Activated T-helper 1 cell treated with Interleukin-2 at 50 U/mL for 16 hours (primary cell): ENCODE measurements at regions not wholly inside any gene's neighbourhood (a gene's known extent, or its start where the extent isn't known, plus 50 kb on each side); places are given as distances from the start of the nearest gene placed in this dataset.
"Not testable (repeated sequence)": the region's sequence is repeated elsewhere in the genome, so short reads cannot be mapped to it uniquely, and the experiment has no call there.

Experiments
- DNase-seq: peaks from one replicate; pipeline ENCODE4 v3.0.0-alpha.2; 2020; ENCODE audit warnings: low read depth

DNA sequence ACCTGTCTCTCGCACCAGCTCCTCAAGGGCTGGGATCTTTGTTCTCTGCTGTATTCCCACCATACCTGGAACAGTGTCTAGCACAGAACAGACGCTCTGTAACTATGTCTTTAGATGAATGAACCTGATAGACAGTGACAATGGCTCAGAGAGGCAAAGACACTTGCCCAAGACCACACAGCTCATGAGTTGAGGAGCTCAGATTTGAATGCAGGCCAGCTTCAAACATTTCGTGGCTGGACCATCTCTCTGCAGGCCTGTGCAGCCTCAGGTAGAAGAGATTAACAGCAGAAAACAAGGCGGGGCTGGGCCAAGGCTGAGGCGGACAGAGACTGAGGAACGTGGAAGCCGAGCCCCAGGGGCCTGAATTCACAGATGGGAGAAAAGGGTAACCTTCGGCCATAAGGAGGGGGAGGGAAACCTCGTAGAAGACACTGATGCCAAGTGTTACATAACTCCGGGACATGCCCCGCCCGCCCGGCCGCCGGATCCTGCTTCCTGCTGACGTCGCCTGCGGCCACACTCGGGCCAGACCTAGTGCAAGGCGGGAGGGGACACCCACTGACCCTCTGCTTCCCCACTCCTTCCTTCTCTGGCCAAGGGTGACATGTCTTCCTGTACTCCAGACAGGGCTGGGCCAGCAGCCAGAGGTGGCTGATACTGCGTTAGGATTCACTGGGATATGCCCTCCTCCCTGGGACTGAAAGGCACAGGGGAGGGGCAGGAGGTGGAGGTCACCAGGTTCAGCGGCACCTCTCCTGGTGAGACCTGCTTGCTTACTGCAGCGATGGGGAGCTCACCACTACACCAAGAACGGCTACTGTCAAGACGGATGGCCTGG lies 86.8 kb downstream of the RFLNA start:
- DNase-seq = no peak

GRCh38 chr12:124380796-124381455 lies 86.0 kb downstream of the RFLNA start:
- no peak for DNase-seq

DNA sequence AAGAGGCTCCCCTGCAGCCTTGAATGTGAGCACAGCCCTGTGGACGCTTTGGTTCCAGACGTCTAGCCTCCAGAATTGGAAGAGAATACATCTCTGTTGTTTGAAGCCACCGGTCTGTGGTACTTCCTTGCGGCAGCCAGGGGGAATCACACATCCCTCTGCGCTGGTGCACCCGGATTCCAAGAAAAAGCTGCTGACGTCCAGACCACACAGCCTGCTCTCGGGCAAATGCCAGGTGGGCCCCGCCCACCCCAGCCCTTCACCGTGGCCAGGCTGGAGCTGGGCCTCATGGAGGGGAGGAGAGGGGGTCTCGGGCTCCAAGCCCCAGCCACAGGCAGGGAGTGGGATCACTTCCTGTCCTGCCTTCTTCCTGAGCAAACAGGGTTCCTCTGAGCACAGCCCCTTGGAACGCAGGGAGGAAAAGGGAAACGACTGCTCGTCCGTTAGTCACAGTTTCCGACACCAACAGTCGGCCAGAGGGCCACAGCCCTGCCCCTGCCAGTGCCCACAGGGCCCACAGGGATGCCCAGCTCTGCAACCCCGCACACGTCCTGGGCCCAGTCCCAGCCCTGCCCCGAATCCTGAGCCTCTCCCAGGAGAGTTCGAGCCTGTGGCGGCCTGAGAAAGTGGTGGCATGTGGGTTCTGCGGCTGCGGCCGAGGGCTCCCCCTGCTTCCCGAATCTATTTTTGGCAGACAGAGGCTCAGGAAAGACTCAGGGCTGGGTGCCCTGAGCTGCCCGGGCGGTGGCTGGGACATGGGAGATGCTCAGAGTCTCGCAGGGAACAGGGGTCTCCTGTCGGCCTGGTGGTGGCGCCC lies 85.3 kb downstream of the RFLNA start:
- no peak for DNase-seq

DNA sequence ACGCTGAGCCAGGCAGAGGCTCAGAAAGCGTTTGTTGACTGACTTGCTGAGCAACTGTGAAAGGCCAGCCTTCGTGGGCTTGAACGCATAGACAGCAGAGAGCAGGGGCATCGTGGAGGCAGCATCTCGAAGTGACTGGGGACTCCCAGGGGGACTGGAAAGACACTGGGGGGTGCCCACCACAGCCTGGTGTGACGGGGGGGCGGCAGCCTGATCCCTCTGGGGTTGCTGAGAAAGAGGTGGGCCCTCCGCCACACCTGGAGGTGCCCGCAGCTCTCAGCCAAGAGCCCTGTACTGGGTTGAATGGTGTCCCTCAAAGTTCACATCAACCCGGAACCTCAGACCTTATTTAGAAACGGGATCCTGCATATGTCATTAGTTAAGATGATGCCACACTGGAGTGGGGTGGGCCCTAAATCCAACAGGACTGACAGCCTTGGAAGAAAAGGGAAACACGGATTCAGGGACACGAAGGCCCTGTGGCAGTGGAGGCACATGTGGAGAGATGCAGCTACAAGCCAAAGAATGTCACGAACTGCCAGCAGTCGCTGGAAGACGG lies 84.6 kb downstream of the RFLNA start:
- no peak for DNase-seq

- no peak for DNase-seq
Observed at GRCh38 chr12:124378926-124379325, 84.0 kb downstream of the RFLNA start.

- no peak for DNase-seq
Observed at GRCh38 chr12:124377981-124378509, 83.2 kb downstream of the RFLNA start.

- no peak for DNase-seq
Observed at GRCh38 chr12:124376435-124376834, 81.5 kb downstream of the RFLNA start.

- DNase-seq = no peak
Observed at GRCh38 chr12:124375789-124376175, 80.9 kb downstream of the RFLNA start.

- no peak for DNase-seq
Observed at GRCh38 chr12:124375141-124375788, 80.4 kb downstream of the RFLNA start.

GRCh38 chr12:124374567-124374966 lies 79.7 kb downstream of the RFLNA start:
- DNase-seq = no peak

DNA sequence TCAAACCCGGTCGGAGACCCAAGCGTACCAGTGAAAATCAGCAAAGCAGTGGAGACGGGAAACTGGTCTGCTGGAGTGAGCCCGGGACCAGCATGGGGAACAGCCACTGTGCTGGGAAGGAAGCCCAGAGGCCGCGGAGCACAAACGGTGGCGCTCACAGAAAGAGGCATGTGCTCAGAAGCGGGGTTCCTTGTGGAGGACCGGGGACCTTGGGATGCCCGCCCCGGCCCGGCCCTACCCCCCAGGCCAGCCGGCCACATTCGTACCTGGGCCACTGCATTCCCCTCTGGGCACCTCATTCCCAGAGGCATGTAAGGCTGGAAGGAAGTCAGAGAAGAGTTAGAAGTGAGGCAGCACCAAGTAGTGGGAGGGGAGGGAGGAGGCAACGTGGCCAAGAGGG lies 79.3 kb downstream of the RFLNA start:
- DNase-seq = no peak

DNA sequence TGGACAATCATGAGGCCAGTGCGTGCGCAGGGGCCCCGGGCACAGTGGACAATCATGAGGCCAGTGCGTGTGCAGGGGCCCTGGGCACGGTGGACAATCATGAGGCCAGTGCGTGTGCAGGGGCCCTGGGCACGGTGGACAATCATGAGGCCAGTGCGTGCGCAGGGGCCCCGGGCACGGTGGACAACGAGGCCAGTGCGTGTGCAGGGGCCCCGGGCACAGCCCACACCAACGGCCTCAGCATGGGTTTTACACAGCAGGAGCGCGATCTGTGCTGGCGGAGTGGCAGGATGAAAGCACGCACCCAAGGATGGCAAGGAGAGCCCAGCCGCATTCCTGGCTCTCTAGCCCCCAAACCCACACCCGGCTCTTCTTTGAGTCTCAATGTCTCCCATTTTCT lies 78.8 kb downstream of the RFLNA start:
- DNase-seq = not testable (repeated sequence)

DNA sequence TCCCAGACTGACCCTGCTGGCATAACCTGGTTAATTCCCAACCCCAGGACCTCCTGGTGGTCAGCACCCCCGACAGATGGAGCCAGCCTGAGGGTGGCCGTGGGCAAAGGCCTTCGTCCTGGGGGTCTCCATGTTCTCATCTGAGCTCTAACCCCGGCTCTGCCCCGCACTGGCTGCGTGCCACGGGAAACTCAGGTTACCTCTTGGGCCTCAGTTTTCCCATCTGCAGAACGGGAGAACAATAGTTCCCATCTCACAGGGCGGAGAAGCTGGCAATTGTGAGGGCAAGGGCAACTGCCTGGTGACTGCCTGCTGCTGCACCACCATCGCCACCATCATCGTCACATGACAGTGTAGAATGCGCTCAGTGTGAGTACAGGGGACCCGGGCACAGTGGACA lies 77.9 kb downstream of the RFLNA start:
- no peak for DNase-seq

GRCh38 chr12:124371970-124372555 lies 77.2 kb downstream of the RFLNA start:
- DNase-seq = no peak

GRCh38 chr12:124371366-124371765 lies 76.5 kb downstream of the RFLNA start:
- no peak for DNase-seq

DNA sequence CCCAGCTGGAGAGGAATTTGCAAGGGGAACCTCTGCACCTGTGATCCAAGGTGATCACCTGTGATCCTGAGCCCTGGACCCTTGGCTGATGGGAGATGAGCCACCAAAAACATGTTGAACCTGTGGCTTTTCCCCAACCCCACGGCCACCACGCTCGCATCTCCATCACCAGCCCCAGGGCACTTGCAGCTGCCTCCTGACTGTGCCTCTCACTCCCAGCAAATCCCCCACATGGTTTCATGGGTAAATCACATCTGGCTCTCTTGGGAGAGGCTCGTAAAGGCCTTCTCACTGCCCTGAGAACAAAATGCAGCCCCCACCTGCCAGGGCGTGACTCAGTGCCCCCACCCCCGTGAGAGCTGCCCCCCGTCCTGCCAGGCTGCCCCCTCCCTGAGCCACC lies 76.0 kb downstream of the RFLNA start:
- no peak for DNase-seq

DNA sequence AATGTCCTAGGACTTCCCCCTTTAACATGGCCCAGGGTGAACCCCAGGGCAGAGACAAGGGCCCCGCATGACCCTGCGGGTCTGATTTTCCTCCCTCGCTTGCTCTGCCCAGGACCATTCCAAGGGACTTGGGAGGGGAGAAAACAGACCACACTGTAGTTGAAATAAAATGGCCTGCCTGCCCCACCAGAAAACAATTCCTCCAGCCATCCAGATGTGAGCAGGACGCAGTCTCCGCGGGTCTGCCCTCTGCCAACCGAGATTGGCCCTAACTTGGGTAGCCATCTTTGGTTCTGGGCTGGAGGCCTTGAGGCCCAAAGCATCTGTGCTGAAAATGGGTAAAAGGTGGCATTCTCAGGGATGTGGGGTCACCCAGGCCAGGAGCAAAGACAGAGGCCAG lies 75.5 kb downstream of the RFLNA start:
- no peak for DNase-seq

DNA sequence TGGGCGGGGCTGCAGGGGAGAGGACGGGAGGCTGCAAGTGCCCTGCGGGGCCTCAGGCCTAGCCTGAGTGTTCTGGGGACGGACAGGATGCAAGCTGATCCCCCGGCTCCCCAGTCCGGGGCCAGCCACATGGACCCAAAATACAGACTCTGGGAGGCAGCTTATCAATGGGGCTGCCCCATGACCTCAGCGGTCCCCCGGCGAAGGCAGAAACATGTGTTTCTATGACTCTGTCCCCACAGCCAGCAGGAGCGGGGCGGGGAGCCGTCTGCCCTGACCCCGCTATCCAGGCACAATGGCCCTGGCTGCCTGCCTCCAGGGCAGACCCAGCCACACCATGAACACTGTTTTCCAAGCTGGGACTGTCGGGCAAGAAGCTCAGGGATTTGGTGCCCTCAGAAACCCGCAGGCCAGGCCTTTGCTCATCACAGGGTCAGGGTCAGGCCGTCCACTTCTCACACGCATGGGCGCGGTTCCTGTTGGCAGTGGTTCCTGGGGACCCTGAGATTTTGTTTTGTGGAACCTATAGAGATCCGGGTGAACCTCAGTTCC lies 75.0 kb downstream of the RFLNA start:
- no peak for DNase-seq

- no peak for DNase-seq
Observed at GRCh38 chr12:124369055-124369826, 74.3 kb downstream of the RFLNA start.

- no peak for DNase-seq
Observed at GRCh38 chr12:124368421-124369032, 73.6 kb downstream of the RFLNA start.
